Activated CD8-positive, alpha-beta memory T cell treated with anti-CD3 and anti-CD28 coated beads, Interleukin-2, amount 10 ng/mL, durations not matched to agents 7 days and 5 days (primary cell): ENCODE measurements at regions not wholly inside any gene's neighbourhood (a gene's known extent, or its start where the extent isn't known, plus 50 kb on each side); places are given as distances from the start of the nearest gene placed in this dataset.
"Not testable (repeated sequence)": the region's sequence is repeated elsewhere in the genome, so short reads cannot be mapped to it uniquely, and the experiment has no call there.

Experiments used
- ATAC-seq: fragments of 150-1000 bp; cut with Tn5 transposase; one replicate; pipeline ENCODE4 v1.10.0; 2021; ENCODE audit warnings: moderate library complexity
- CTCF ChIA-PET: fragments of 350-600 bp; sonication (Branson Sonifier 250); formaldehyde crosslinking; loops from one replicate; lab custom pipeline; 2021; ENCODE audit warnings: antibody characterized with exemption; lab: Charles Lee
- DNase-seq: peaks from one replicate; pipeline ENCODE4 v3.0.0-alpha.2; 2020
- H3K27ac Mint-ChIP-seq: one replicate; pipeline ENCODE4 v1.8.0; 2021; ENCODE audit warnings: mild to moderate bottlenecking, mixed read lengths
- H3K27me3 Mint-ChIP-seq: one replicate; pipeline ENCODE4 v1.8.0; 2021; ENCODE audit warnings: mixed read lengths
- H3K36me3 Mint-ChIP-seq: one replicate; pipeline ENCODE4 v1.8.0; 2021; ENCODE audit warnings: mild to moderate bottlenecking, mixed read lengths
- H3K4me1 Mint-ChIP-seq: one replicate; pipeline ENCODE4 v1.8.0; 2021; ENCODE audit warnings: mixed read lengths
- H3K4me3 Mint-ChIP-seq: one replicate; pipeline ENCODE4 v1.8.0; 2021; ENCODE audit warnings: mild to moderate bottlenecking, moderate library complexity, mixed read lengths
- H3K9me3 Mint-ChIP-seq: one replicate; pipeline ENCODE4 v1.8.0; 2022; ENCODE audit warnings: low read depth, mixed read lengths

GRCh38 chr9:80691229-80691628, 998.1 kb downstream of the TLE1 start:
- Mint-ChIP-seq H3K4me3 (no peak overlapping the region), H3K27ac (no peak overlapping the region), H3K36me3 (no peaks in the 10 kb centered on the region), H3K9me3 (peaks cover 20% of the 10 kb centered on the region), H3K4me1 (no peaks in the 10 kb centered on the region), H3K27me3 (no peaks in the 10 kb centered on the region)
- CTCF ChIA-PET, result no interaction called here
- ATAC-seq (no peak), DNase-seq (no peak)

GRCh38 chr9:80690349-80690939, 998.9 kb downstream of the TLE1 start:
- H3K36me3 Mint-ChIP-seq, result no peaks in the 10 kb centered on the region
- peaks cover 21% of the 10 kb centered on the region for H3K9me3 Mint-ChIP-seq
- H3K4me1 Mint-ChIP-seq, result no peaks in the 10 kb centered on the region
- no peak overlapping the region for H3K27ac Mint-ChIP-seq
- no peak for ATAC-seq
- DNase-seq, result no peak
- H3K4me3 Mint-ChIP-seq, result no peak overlapping the region
- no peaks in the 10 kb centered on the region for H3K27me3 Mint-ChIP-seq
- CTCF ChIA-PET, result no interaction called here

- Mint-ChIP-seq H3K36me3 (no peaks in the 10 kb centered on the region), H3K4me1 (no peaks in the 10 kb centered on the region), H3K27me3 (no peaks in the 10 kb centered on the region), H3K9me3 (no peaks in the 10 kb centered on the region), H3K27ac (no peak overlapping the region), H3K4me3 (no peak overlapping the region)
- CTCF ChIA-PET, result no interaction called here
- DNase-seq, result no peak
- no peak for ATAC-seq
Measured at GRCh38 chr9:80679916-80680315, 1009.4 kb downstream of the TLE1 start.

GRCh38 chr9:80678906-80679305, 1010.4 kb downstream of the TLE1 start:
- CTCF ChIA-PET, result no interaction called here
- no peak overlapping the region for H3K27ac Mint-ChIP-seq
- no peak for DNase-seq
- no peak overlapping the region for H3K4me3 Mint-ChIP-seq
- no peaks in the 10 kb centered on the region for H3K36me3 Mint-ChIP-seq
- no peaks in the 10 kb centered on the region for H3K27me3 Mint-ChIP-seq
- no peak for ATAC-seq
- no peaks in the 10 kb centered on the region for H3K9me3 Mint-ChIP-seq
- H3K4me1 Mint-ChIP-seq, result no peaks in the 10 kb centered on the region

GRCh38 chr9:80673496-80673895, 1015.9 kb downstream of the TLE1 start:
- CTCF ChIA-PET, result no interaction called here
- Mint-ChIP-seq H3K36me3 (no peaks in the 10 kb centered on the region), H3K27ac (no peak overlapping the region), H3K4me3 (no peak overlapping the region), H3K4me1 (no peaks in the 10 kb centered on the region), H3K9me3 (peaks cover 3% of the 10 kb centered on the region), H3K27me3 (no peaks in the 10 kb centered on the region)
- no peak for ATAC-seq
- DNase-seq, result no peak

- Mint-ChIP-seq H3K4me1 (no peaks in the 10 kb centered on the region), H3K36me3 (no peaks in the 10 kb centered on the region), H3K9me3 (peaks cover 14% of the 10 kb centered on the region), H3K27ac (no peak overlapping the region), H3K4me3 (no peak overlapping the region), H3K27me3 (no peaks in the 10 kb centered on the region)
- ATAC-seq (no peak), DNase-seq (no peak)
- CTCF ChIA-PET, result no interaction called here
Measured at GRCh38 chr9:80665479-80665878, 1023.9 kb downstream of the TLE1 start.

GRCh38 chr9:80664327-80665210, 1024.8 kb downstream of the TLE1 start:
- no peak overlapping the region for H3K27ac Mint-ChIP-seq
- H3K27me3 Mint-ChIP-seq, result no peaks in the 10 kb centered on the region
- H3K9me3 Mint-ChIP-seq, result peaks cover 14% of the 10 kb centered on the region
- no peak overlapping the region for H3K4me3 Mint-ChIP-seq
- ATAC-seq (no peak), DNase-seq (no peak)
- CTCF ChIA-PET, result no interaction called here
- H3K36me3 Mint-ChIP-seq, result no peaks in the 10 kb centered on the region
- no peaks in the 10 kb centered on the region for H3K4me1 Mint-ChIP-seq

- ATAC-seq, H3K27ac Mint-ChIP-seq, H3K36me3 Mint-ChIP-seq, H3K4me3 Mint-ChIP-seq, CTCF ChIA-PET, H3K4me1 Mint-ChIP-seq, H3K27me3 Mint-ChIP-seq, DNase-seq, H3K9me3 Mint-ChIP-seq: not testable (repeated sequence)
Measured at GRCh38 chr9:80659751-80660150, 1029.6 kb downstream of the TLE1 start.

- no peaks in the 10 kb centered on the region for H3K9me3 Mint-ChIP-seq
- no peak for ATAC-seq
- no peak overlapping the region for H3K4me3 Mint-ChIP-seq
- no peak for DNase-seq
- CTCF ChIA-PET, result no interaction called here
- no peaks in the 10 kb centered on the region for H3K36me3 Mint-ChIP-seq
- no peak overlapping the region for H3K27ac Mint-ChIP-seq
- no peaks in the 10 kb centered on the region for H3K27me3 Mint-ChIP-seq
- H3K4me1 Mint-ChIP-seq, result no peaks in the 10 kb centered on the region
Measured at GRCh38 chr9:80651044-80651443, 1038.3 kb downstream of the TLE1 start.

GRCh38 chr9:80649496-80649895, 1039.9 kb downstream of the TLE1 start:
- H3K4me1 Mint-ChIP-seq, result no peaks in the 10 kb centered on the region
- CTCF ChIA-PET, result no interaction called here
- H3K36me3 Mint-ChIP-seq, result no peaks in the 10 kb centered on the region
- no peak for DNase-seq
- H3K27ac Mint-ChIP-seq, result no peak overlapping the region
- H3K4me3 Mint-ChIP-seq, result no peak overlapping the region
- no peak for ATAC-seq
- no peaks in the 10 kb centered on the region for H3K27me3 Mint-ChIP-seq
- H3K9me3 Mint-ChIP-seq, result peaks cover 2% of the 10 kb centered on the region

GRCh38 chr9:80649001-80649420, 1040.3 kb downstream of the TLE1 start:
- no peak for DNase-seq
- H3K4me3 Mint-ChIP-seq, result no peak overlapping the region
- CTCF ChIA-PET, result no interaction called here
- ATAC-seq, result no peak
- no peaks in the 10 kb centered on the region for H3K36me3 Mint-ChIP-seq
- no peaks in the 10 kb centered on the region for H3K27me3 Mint-ChIP-seq
- no peak overlapping the region for H3K27ac Mint-ChIP-seq
- no peaks in the 10 kb centered on the region for H3K4me1 Mint-ChIP-seq
- peaks cover 4% of the 10 kb centered on the region for H3K9me3 Mint-ChIP-seq

- H3K27ac Mint-ChIP-seq, result no peak overlapping the region
- DNase-seq, result no peak
- H3K4me3 Mint-ChIP-seq, result no peak overlapping the region
- no peaks in the 10 kb centered on the region for H3K36me3 Mint-ChIP-seq
- no peaks in the 10 kb centered on the region for H3K27me3 Mint-ChIP-seq
- CTCF ChIA-PET, result no interaction called here
- ATAC-seq, result no peak
- H3K4me1 Mint-ChIP-seq, result no peaks in the 10 kb centered on the region
- peaks cover 5% of the 10 kb centered on the region for H3K9me3 Mint-ChIP-seq
Measured at GRCh38 chr9:80648336-80648735, 1041.0 kb downstream of the TLE1 start.

GRCh38 chr9:80646211-80646610, 1043.1 kb downstream of the TLE1 start:
- Mint-ChIP-seq H3K4me1 (no peaks in the 10 kb centered on the region), H3K36me3 (no peaks in the 10 kb centered on the region), H3K27me3 (no peaks in the 10 kb centered on the region), H3K27ac (no peak overlapping the region), H3K4me3 (no peak overlapping the region), H3K9me3 (peaks cover 5% of the 10 kb centered on the region)
- ATAC-seq (no peak), DNase-seq (no peak)
- CTCF ChIA-PET, result no interaction called here

- no peak overlapping the region for H3K27ac Mint-ChIP-seq
- H3K27me3 Mint-ChIP-seq, result no peaks in the 10 kb centered on the region
- H3K36me3 Mint-ChIP-seq, result no peaks in the 10 kb centered on the region
- H3K4me3 Mint-ChIP-seq, result no peak overlapping the region
- CTCF ChIA-PET, result no interaction called here
- ATAC-seq (no peak), DNase-seq (no peak)
- peaks cover 5% of the 10 kb centered on the region for H3K9me3 Mint-ChIP-seq
- no peaks in the 10 kb centered on the region for H3K4me1 Mint-ChIP-seq
Measured at GRCh38 chr9:80644044-80644443, 1045.3 kb downstream of the TLE1 start.
